ENCODE measurements at regions not wholly inside any gene's neighbourhood (a gene's known extent, or its start where the extent isn't known, plus 50 kb on each side); places are given as distances from the start of the nearest gene placed in this dataset.

DNA sequence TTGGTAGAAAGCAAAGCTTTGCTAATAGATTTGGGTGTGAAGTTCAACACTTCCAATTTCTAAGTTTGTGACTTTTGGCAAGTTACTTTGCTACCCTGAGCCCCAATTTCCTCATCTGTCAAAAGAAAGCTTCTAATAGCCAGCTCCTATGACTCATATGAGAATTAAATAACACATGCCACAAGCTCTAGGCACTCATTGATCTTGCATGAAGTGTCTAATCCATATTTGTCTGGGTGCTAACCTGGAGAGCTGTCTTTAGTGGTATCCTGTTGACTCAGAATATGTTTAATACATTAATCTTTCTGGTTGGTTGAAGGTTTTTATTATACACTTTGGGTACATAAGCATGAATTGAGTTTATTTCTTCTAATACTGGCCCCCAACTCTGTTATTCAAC, 188.8 kb downstream of the POSTN start:
- in situ Hi-C loops (cut with MboI; ENCODE audit: low pct_unique_long_range_greater_than_20kb, low sequenced_read_pairs, unreplicated experiment), result no loop called here
- no peak for DNase-seq (ENCODE audit: low spot score)
- TF ChIP-seq, protein P1, sequence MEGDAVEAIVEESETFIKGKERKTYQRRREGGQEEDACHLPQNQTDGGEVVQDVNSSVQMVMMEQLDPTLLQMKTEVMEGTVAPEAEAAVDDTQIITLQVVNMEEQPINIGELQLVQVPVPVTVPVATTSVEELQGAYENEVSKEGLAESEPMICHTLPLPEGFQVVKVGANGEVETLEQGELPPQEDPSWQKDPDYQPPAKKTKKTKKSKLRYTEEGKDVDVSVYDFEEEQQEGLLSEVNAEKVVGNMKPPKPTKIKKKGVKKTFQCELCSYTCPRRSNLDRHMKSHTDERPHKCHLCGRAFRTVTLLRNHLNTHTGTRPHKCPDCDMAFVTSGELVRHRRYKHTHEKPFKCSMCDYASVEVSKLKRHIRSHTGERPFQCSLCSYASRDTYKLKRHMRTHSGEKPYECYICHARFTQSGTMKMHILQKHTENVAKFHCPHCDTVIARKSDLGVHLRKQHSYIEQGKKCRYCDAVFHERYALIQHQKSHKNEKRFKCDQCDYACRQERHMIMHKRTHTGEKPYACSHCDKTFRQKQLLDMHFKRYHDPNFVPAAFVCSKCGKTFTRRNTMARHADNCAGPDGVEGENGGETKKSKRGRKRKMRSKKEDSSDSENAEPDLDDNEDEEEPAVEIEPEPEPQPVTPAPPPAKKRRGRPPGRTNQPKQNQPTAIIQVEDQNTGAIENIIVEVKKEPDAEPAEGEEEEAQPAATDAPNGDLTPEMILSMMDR (IDR thresholded peaks at IDR 0.05; ENCODE audit: extremely low read depth, insufficient read depth, missing control alignments), result no peak

- in situ Hi-C loops (cut with MboI; ENCODE audit: low pct_unique_long_range_greater_than_20kb, low sequenced_read_pairs, unreplicated experiment), result no loop called here
- TF ChIP-seq, protein P1 (IDR thresholded peaks at IDR 0.05; ENCODE audit: extremely low read depth, insufficient read depth, missing control alignments), result no peak
- no peak for DNase-seq (ENCODE audit: low spot score)
Observed at GRCh38 chr13:37407156-37407555, 191.4 kb downstream of the POSTN start.

DNA sequence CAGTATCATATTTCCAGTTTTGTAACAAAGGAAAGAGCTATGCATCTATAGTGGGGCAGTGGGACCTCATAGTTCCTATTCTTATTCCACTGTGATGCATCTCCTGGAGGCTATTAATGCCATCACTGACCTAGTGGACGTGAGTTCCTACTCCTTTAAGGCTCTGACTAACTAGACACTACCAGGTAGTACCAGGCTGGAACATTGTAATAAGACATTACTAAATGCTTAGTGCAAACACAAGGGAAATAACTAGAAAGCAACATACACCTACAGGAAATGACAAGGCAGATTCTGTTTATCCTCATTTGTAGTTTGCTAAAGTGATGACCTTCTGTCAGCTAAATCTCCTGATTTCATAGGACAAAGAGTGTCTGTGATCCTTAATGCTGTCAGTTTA, 192.5 kb downstream of the POSTN start:
- TF ChIP-seq, protein P1 (IDR thresholded peaks at IDR 0.05; ENCODE audit: extremely low read depth, insufficient read depth, missing control alignments), result no peak
- DNase-seq (ENCODE audit: low spot score), result no peak
- in situ Hi-C loops (cut with MboI; ENCODE audit: low pct_unique_long_range_greater_than_20kb, low sequenced_read_pairs, unreplicated experiment), result no loop called here

DNA sequence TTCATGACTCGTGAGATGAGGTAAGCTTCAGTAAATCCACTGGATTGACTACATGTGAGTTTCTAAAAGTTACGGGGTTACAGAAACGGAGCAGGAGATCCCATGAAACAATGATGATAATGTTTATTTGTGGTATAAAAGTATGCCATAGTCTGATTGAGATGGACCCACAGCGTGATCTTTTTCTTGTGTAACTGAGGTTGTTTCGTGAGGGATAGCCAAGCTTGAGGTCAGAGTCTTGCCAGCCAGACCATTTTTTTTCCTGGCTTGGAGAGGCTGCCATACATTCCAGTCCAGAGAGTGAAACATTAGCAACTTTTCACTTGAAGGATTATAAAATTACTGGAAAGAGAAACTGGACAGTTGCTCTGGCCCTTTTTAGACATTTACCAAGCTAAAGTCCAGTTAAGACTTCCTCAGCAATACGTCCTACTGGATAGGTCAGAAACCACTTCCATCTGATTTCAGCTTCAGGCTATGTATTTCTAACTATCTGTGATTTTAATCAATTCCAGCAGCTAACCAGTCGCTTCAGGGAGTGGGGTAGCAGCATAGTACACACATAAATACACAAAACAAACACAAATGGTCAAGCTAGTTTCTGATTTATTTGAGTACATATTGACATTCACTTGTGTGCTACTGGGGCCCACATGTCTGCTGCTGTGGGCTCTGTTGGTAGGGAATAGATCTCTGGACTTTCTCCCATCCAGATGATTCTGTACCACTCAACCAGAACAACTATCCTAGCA, 194.6 kb downstream of the POSTN start:
- in situ Hi-C loops (cut with MboI; ENCODE audit: low pct_unique_long_range_greater_than_20kb, low sequenced_read_pairs, unreplicated experiment), result no loop called here
- TF ChIP-seq, protein P1 (IDR thresholded peaks at IDR 0.05; ENCODE audit: extremely low read depth, insufficient read depth, missing control alignments), result no peak
- DNase-seq (ENCODE audit: low spot score), result no peak

GRCh38 chr13:37401721-37402120, 196.8 kb downstream of the POSTN start:
- no peak for DNase-seq (ENCODE audit: low spot score)
- TF ChIP-seq, protein P1 (IDR thresholded peaks at IDR 0.05; ENCODE audit: extremely low read depth, insufficient read depth, missing control alignments), result no peak
- in situ Hi-C loops (cut with MboI; ENCODE audit: low pct_unique_long_range_greater_than_20kb, low sequenced_read_pairs, unreplicated experiment), result no loop called here

- TF ChIP-seq, protein P1 (IDR thresholded peaks at IDR 0.05; ENCODE audit: extremely low read depth, insufficient read depth, missing control alignments), result no peak
- in situ Hi-C loops (cut with MboI; ENCODE audit: low pct_unique_long_range_greater_than_20kb, low sequenced_read_pairs, unreplicated experiment), result no loop called here
- DNase-seq (ENCODE audit: low spot score), result no peak
Observed at GRCh38 chr13:37397535-37397934, 201.0 kb downstream of the POSTN start.
